MM.1S (cell line): ENCODE measurements at regions not wholly inside any gene's neighbourhood (a gene's known extent, or its start where the extent isn't known, plus 50 kb on each side); places are given as distances from the start of the nearest gene placed in this dataset.
"Not testable (repeated sequence)": the region's sequence is repeated elsewhere in the genome, so short reads cannot be mapped to it uniquely, and the experiment has no call there.

Source experiments
- CTCF ChIP-seq: fragments of 300-600 bp; sonication (generic); IDR thresholded peaks from 2 replicates; pipeline ENCODE4 v1.5.1; 2016; ENCODE audit warnings: antibody characterized with exemption, low read length, mixed read lengths
- EZH2 ChIP-seq: fragments of 300-600 bp; sonication (generic); optimal IDR thresholded peaks from 2 replicates; pipeline ENCODE3; 2017; ENCODE audit warnings: low read depth, mild to moderate bottlenecking, antibody characterized with exemption, low read length, mixed read lengths

DNA sequence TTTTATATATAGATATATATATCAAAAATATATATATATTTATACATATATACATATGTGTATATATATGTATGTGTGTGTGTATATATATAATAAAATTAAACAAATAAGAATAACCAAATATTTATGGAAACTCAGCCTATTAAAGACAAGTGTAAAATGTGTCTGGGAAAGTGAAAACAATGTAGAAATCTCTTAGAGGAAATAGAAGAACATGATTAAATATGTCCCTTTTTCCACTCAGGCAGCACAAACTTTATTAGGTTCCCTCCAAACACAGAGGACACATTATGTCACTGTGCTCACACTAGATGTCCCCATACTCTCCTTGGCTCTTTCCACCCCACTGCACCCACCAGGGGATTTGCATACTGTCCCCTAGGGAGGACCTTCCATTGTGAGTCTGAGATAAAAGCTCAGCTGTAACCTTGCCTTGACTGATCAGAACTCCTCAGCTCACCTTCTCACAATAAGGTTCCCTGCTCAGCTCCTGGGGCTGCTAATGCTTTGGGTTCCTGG, 1360.7 kb downstream of the RPIA start:
- TF ChIP-seq CTCF, EZH2: not testable (repeated sequence)
